ENCODE measurements at regions not wholly inside any gene's neighbourhood (a gene's known extent, or its start where the extent isn't known, plus 50 kb on each side); places are given as distances from the start of the nearest gene placed in this dataset.

GRCh38 chr18:78785706-78786105 lies 193.9 kb upstream of the SALL3 start:
- TF ChIP-seq EZH2 (IDR thresholded peaks at IDR 0.05; ENCODE audit: low read length), result no peak
- TF ChIP-seq, protein P1, sequence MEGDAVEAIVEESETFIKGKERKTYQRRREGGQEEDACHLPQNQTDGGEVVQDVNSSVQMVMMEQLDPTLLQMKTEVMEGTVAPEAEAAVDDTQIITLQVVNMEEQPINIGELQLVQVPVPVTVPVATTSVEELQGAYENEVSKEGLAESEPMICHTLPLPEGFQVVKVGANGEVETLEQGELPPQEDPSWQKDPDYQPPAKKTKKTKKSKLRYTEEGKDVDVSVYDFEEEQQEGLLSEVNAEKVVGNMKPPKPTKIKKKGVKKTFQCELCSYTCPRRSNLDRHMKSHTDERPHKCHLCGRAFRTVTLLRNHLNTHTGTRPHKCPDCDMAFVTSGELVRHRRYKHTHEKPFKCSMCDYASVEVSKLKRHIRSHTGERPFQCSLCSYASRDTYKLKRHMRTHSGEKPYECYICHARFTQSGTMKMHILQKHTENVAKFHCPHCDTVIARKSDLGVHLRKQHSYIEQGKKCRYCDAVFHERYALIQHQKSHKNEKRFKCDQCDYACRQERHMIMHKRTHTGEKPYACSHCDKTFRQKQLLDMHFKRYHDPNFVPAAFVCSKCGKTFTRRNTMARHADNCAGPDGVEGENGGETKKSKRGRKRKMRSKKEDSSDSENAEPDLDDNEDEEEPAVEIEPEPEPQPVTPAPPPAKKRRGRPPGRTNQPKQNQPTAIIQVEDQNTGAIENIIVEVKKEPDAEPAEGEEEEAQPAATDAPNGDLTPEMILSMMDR (optimal IDR thresholded peaks at IDR 0.05 in 1 of 3, IDR thresholded peaks at IDR 0.05 in 1 of 3, conservative IDR thresholded peaks at IDR 0.05 in 1 of 3; ENCODE audit: extremely low read depth in 1 of 3, insufficient read depth in 2 of 3, low read length in 3 of 3), result no peak

Data from keratinocyte (primary cell).